Right lobe of liver (tissue), 6 donors: ENCODE measurements at regions not wholly inside any gene's neighbourhood (a gene's known extent, or its start where the extent isn't known, plus 50 kb on each side); places are given as distances from the start of the nearest gene placed in this dataset.

Experiments
- ATAC-seq, 4 donors: fragments of 200-7000 bp; cut with Tn5 transposase; one replicate each; pipeline ENCODE4 v1.9.1; 2020; ENCODE audit warnings: mild to moderate bottlenecking in 4 of 4, moderate library complexity in 4 of 4
- DNase-seq, 3 donors: peaks; one replicate each; pipeline ENCODE4 v3.0.0-alpha.2; 2020
- H3K27ac ChIP-seq, 3 donors: fragments of 200-600 bp; one replicate each; pipeline ENCODE4 v1.8.0; 2022
- H3K27me3 ChIP-seq, 2 donors: fragments of 200-600 bp; one replicate each; pipeline ENCODE4 v1.8.0; 2022
- H3K36me3 ChIP-seq, 4 donors: fragments of 200-600 bp; sonication (generic) in 1 of 4; one replicate each; pipeline versions ENCODE4 v1.5.1 to v1.8.0; 2017 to 2022; ENCODE audit warnings: control low read depth in 1 of 4
- H3K4me1 ChIP-seq, 4 donors: fragments of 200-600 bp; sonication (generic) in 1 of 4; one replicate each; pipeline versions ENCODE4 v1.5.1 to v1.8.0; 2017 to 2022; ENCODE audit warnings: control low read depth in 1 of 4
- H3K4me3 ChIP-seq, 3 donors: fragments of 200-600 bp; one replicate each; pipeline ENCODE4 v1.8.0; 2022
- H3K9me3 ChIP-seq, 4 donors: fragments of 200-600 bp; sonication (generic) in 1 of 4; one replicate each; pipeline versions ENCODE4 v1.5.1 to v1.8.0; 2017 to 2022; ENCODE audit warnings: control low read depth in 1 of 4
- POLR2A ChIP-seq: fragments of 450-650 bp; IDR thresholded peaks from one replicate; pipeline ENCODE4 v1.6.1; 2017; ENCODE audit warnings: antibody characterized with exemption, mild to moderate bottlenecking
- whole genome bisulfite sequencing: methylation state at CpG from one replicate; pipeline ENCODE4 v1.1.6; 2018; ENCODE audit warnings: low coverage, low lambda C conversion rate; ENCODE audit not compliant: insufficient coverage; ENCODE audit errors: missing lambda C conversion rate; 5-methylcytosine and 5-hydroxymethylcytosine counted together
- intact Hi-C, 2 donors: fragments of 100-400 bp; cut with DNase I; formaldehyde crosslinking; loops; one replicate each; pipeline versions ENCODE4 v1.11.2 to v1.14.1; 2022
- TF ChIP-seq, protein P1 (sequence below), 4 donors: fragments of 200-600 bp in 3 of 4; fragments of 450-650 bp in 1 of 4; IDR thresholded peaks; one replicate each; pipeline versions ENCODE4 v1.5.1 to v1.8.0; 2016 to 2022; ENCODE audit warnings: antibody characterized with exemption in 4 of 4, mild to moderate bottlenecking in 2 of 4
- donor health status: DM: no; HTN: yes; CAD: no.
- donor health status: DM: no; HTN: no; CAD: no.
- donor health status: DM: no; HTN: no; CAD: no.
- donor health status: DM: no; HTN: yes; CAD: no.
- donor health status: DM: no; HTN: yes; CAD: no.

- no peaks in the 10 kb centered on the region for H3K36me3 ChIP-seq
- intact Hi-C loops: no loop called here
- H3K27ac ChIP-seq: no peak overlapping the region
- ATAC-seq (no peak), DNase-seq (no peak)
- H3K4me1 ChIP-seq: no peaks in the 10 kb centered on the region
- TF ChIP-seq, protein P1, sequence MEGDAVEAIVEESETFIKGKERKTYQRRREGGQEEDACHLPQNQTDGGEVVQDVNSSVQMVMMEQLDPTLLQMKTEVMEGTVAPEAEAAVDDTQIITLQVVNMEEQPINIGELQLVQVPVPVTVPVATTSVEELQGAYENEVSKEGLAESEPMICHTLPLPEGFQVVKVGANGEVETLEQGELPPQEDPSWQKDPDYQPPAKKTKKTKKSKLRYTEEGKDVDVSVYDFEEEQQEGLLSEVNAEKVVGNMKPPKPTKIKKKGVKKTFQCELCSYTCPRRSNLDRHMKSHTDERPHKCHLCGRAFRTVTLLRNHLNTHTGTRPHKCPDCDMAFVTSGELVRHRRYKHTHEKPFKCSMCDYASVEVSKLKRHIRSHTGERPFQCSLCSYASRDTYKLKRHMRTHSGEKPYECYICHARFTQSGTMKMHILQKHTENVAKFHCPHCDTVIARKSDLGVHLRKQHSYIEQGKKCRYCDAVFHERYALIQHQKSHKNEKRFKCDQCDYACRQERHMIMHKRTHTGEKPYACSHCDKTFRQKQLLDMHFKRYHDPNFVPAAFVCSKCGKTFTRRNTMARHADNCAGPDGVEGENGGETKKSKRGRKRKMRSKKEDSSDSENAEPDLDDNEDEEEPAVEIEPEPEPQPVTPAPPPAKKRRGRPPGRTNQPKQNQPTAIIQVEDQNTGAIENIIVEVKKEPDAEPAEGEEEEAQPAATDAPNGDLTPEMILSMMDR (IDR thresholded peaks at IDR 0.05): no peak
- TF ChIP-seq POLR2A: no peak
- H3K27me3 ChIP-seq: no peaks in the 10 kb centered on the region
- H3K4me3 ChIP-seq: no peak overlapping the region
- H3K9me3 ChIP-seq: no peaks in the 10 kb centered on the region
Observed at GRCh38 chr3:181333394-181333793, 343.9 kb upstream of the DNAJC19 start.

DNA sequence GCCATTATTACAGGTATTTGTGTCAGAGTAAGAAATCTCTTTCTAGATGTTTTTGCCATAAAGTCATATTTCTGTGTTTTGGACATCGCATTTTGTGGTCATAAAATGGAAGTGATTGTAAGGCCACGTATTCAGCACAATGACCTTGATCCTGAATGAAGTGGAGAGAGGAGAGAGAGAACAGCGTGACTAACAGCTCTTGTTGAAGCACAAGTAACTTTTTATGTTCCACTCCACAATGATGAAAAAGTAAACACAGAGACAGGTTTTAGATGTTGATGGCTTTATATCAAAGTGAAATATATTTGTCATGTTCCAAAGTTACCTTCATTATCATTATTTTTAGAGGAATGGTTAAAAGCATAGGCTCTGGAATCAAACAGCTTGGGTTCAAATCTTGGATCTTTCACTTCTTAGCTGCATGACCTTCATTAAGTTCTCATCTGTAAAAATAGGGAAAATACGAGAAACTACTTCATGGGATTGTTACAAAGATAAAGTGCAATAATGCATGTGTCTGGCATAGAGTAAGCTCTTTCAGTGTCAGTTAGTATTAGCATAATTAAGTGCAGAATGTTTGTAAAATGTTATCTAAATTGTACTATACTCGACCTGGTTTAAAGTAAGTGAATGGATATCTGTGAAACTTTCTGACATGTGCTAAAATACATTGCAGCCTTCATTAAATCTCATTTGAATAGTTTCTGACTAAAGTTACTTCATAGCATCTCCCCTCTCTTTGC lies 341.5 kb upstream of the DNAJC19 start:
- Histone ChIP-seq H3K27me3 (no peaks in the 10 kb centered on the region), H3K27ac (no peak overlapping the region), H3K4me1 (no peaks in the 10 kb centered on the region), H3K4me3 (no peak overlapping the region), H3K9me3 (no peaks in the 10 kb centered on the region), H3K36me3 (no peaks in the 10 kb centered on the region)
- TF ChIP-seq, protein P1 (IDR thresholded peaks at IDR 0.05): no peak
- no peak for TF ChIP-seq POLR2A
- WGBS: 46% methylated on average over 5 of the region's 5 CpGs
- no peak for ATAC-seq
- intact Hi-C loops: no loop called here
- no peak for DNase-seq

- TF ChIP-seq POLR2A: no peak
- TF ChIP-seq, protein P1 (IDR thresholded peaks at IDR 0.05): no peak
- 53% methylated on average over 3 of the region's 3 CpGs for WGBS
- ATAC-seq (no peak), DNase-seq (no peak)
- H3K27me3 ChIP-seq: no peaks in the 10 kb centered on the region
- no peaks in the 10 kb centered on the region for H3K4me1 ChIP-seq
- H3K27ac ChIP-seq: no peak overlapping the region
- intact Hi-C loops: no loop called here
- H3K9me3 ChIP-seq: no peaks in the 10 kb centered on the region
- H3K36me3 ChIP-seq: no peaks in the 10 kb centered on the region
- no peak overlapping the region for H3K4me3 ChIP-seq
Observed at GRCh38 chr3:181330257-181330656, 340.7 kb upstream of the DNAJC19 start.

DNA sequence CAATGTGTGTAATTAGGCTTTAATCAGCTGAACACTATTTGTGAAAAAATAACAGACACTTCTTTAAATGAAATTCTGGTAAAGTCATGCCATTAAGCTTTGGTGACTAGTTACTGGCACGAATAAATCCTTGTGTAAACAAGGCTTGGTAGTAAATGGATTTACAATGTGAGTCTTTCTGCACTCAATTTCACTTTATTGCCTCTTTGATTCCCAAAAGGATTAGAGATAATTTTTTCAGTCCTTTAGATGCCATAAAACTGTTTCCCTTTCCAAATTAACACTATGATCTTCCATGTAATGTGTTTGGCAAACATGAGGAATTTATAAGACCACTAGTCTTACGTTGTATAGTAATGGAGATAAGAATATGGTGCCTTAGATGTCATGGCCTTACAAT lies 339.5 kb upstream of the DNAJC19 start:
- H3K4me3 ChIP-seq: no peak overlapping the region
- no peak for ATAC-seq
- no peaks in the 10 kb centered on the region for H3K27me3 ChIP-seq
- intact Hi-C loops: no loop called here
- no peaks in the 10 kb centered on the region for H3K4me1 ChIP-seq
- TF ChIP-seq, protein P1 (IDR thresholded peaks at IDR 0.05): no peak
- no peak for TF ChIP-seq POLR2A
- no peaks in the 10 kb centered on the region for H3K36me3 ChIP-seq
- no peaks in the 10 kb centered on the region for H3K9me3 ChIP-seq
- no peak overlapping the region for H3K27ac ChIP-seq
- no peak for DNase-seq
- WGBS: 52% methylated on average over 2 of the region's 2 CpGs

GRCh38 chr3:181328346-181328745 lies 338.8 kb upstream of the DNAJC19 start:
- WGBS: 77% methylated on average over 4 of the region's 5 CpGs
- no peak for DNase-seq

More at GRCh38 chr3:181328346-181328745, 338.8 kb upstream of the DNAJC19 start:
- Histone ChIP-seq H3K36me3 (no peaks in the 10 kb centered on the region), H3K27me3 (no peaks in the 10 kb centered on the region), H3K9me3 (no peaks in the 10 kb centered on the region), H3K27ac (no peak overlapping the region), H3K4me1 (no peaks in the 10 kb centered on the region), H3K4me3 (no peak overlapping the region)
- TF ChIP-seq POLR2A: no peak
- TF ChIP-seq, protein P1 (IDR thresholded peaks at IDR 0.05): no peak
- intact Hi-C loops: no loop called here
- ATAC-seq: no peak
